Testis (tissue), 2 donors: ENCODE measurements at regions not wholly inside any gene's neighbourhood (a gene's known extent, or its start where the extent isn't known, plus 50 kb on each side); places are given as distances from the start of the nearest gene placed in this dataset.
A peak's percentile ranks its signal among the peaks of the same experiment; 100 is the strongest.

Source experiments
- DNase-seq: peaks from one replicate; pipeline ENCODE4 v3.0.0-alpha.2; 2019
- H3K27ac ChIP-seq, 2 donors: fragments of 200-600 bp; sonication (generic); one replicate each; pipeline ENCODE4 v1.5.1; 2019
- H3K27me3 ChIP-seq: fragments of 200-600 bp; sonication (generic); one replicate; pipeline ENCODE4 v1.5.1; 2019
- H3K36me3 ChIP-seq: fragments of 200-600 bp; sonication (generic); one replicate; pipeline ENCODE4 v1.5.1; 2017; ENCODE audit warnings: low read depth; ENCODE audit errors: missing control alignments
- H3K4me1 ChIP-seq: fragments of 200-600 bp; sonication (generic); one replicate; pipeline ENCODE4 v1.5.1; 2019
- H3K4me3 ChIP-seq, 2 donors: fragments of 200-600 bp; sonication (generic); one replicate each; pipeline ENCODE4 v1.5.1; 2017 to 2019
- H3K9me3 ChIP-seq: fragments of 200-600 bp; sonication (generic); one replicate; pipeline ENCODE4 v1.5.1; 2017
- POLR2A ChIP-seq: fragments of 450-650 bp; IDR thresholded peaks from one replicate; pipeline ENCODE4 v1.6.1; 2017; ENCODE audit warnings: antibody characterized with exemption, mild to moderate bottlenecking, moderate library complexity
- WGBS, 2 donors: methylation state at CpG; one replicate each; pipeline ENCODE4 v1.1.5; 2018; 5-methylcytosine and 5-hydroxymethylcytosine counted together
- intact Hi-C: fragments of 100-400 bp; cut with DNase I; formaldehyde crosslinking; loops from one replicate; pipeline ENCODE4 v1.15.1; 2023; ENCODE audit warnings: low total_unique reads
- TF ChIP-seq, protein P1 (sequence below), 3 experiments: fragments of 450-650 bp in 2 of 3; fragments of 200-600 bp in 1 of 3; sonication (generic) in 1 of 3; IDR thresholded peaks; one replicate each; pipeline ENCODE4 v1.5.1; 2016 to 2019; ENCODE audit warnings: antibody characterized with exemption in 3 of 3, mild to moderate bottlenecking in 2 of 3, moderate library complexity in 1 of 3

DNA sequence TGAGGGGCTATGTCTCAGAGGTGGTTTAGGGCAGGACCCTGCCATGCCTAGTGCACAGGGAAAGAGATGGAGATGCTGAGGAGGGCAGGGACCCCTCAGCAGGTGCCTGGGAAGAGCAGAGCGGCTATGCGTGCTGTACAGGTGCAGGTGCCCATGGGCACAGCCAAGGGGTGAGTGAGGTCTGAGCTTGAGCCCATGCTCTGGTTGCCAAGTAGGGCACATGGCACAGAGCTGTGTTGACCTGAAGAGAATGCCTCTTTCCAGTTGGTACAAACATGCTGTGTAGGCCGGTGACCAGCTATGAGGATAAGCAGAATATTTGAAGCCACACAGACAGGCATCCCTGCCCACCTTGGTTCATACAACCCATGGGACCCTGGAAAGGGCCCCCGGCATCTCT, 65.8 kb upstream of the NECTIN1 start:
- no peak overlapping the region for H3K27ac ChIP-seq
- no peaks in the 10 kb centered on the region for H3K36me3 ChIP-seq
- intact Hi-C loops, result no loop called here
- H3K4me1 ChIP-seq, result no peaks in the 10 kb centered on the region
- no peak for DNase-seq
- no peaks in the 10 kb centered on the region for H3K9me3 ChIP-seq
- TF ChIP-seq, protein P1, sequence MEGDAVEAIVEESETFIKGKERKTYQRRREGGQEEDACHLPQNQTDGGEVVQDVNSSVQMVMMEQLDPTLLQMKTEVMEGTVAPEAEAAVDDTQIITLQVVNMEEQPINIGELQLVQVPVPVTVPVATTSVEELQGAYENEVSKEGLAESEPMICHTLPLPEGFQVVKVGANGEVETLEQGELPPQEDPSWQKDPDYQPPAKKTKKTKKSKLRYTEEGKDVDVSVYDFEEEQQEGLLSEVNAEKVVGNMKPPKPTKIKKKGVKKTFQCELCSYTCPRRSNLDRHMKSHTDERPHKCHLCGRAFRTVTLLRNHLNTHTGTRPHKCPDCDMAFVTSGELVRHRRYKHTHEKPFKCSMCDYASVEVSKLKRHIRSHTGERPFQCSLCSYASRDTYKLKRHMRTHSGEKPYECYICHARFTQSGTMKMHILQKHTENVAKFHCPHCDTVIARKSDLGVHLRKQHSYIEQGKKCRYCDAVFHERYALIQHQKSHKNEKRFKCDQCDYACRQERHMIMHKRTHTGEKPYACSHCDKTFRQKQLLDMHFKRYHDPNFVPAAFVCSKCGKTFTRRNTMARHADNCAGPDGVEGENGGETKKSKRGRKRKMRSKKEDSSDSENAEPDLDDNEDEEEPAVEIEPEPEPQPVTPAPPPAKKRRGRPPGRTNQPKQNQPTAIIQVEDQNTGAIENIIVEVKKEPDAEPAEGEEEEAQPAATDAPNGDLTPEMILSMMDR (IDR thresholded peaks at IDR 0.05), result no peak
- no peak for TF ChIP-seq POLR2A
- H3K27me3 ChIP-seq, result no peaks in the 10 kb centered on the region
- WGBS, 2 donors, result 92 to 99% methylated on average over 4 of the region's 4 CpGs
- no peak overlapping the region for H3K4me3 ChIP-seq

DNA sequence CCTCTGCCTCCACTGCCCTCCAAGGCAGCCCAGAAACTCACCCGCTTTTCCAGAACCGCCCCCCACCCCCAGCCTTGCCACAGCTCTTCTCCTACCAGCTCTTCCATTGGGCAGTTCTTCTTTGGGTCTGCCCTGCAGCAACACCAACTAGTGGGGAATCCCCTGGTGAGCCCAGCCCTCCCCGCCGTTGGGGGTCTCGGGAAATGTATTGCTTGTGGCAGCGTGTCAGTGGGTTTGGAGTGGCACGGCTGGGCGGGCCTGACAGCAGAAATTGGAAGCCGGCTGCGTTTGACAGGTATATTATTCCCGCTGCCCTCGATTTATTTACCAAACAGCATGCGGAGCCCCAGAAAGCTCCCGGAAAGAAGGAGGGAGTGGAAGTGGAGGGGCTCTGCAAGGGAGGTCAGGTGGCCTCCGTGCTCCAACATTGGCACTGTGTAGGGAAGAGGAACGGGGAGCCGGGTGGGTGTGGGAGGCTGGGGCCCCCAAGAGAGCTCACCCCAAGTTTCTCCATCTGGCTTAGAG, 65.2 kb upstream of the NECTIN1 start:
- intact Hi-C loops, result no loop called here
- no peak overlapping the region for H3K4me3 ChIP-seq
- H3K27me3 ChIP-seq, result no peaks in the 10 kb centered on the region
- H3K4me1 ChIP-seq, result no peaks in the 10 kb centered on the region
- no peak for DNase-seq
- no peak for TF ChIP-seq POLR2A
- TF ChIP-seq, protein P1 (IDR thresholded peaks at IDR 0.05), result no peak
- no peaks in the 10 kb centered on the region for H3K9me3 ChIP-seq
- no peaks in the 10 kb centered on the region for H3K36me3 ChIP-seq
- 77 to 85% methylated on average over 17 of the region's 17 CpGs for WGBS, 2 donors
- no peak overlapping the region for H3K27ac ChIP-seq

GRCh38 chr11:119793335-119793984, 64.5 kb upstream of the NECTIN1 start:
- no peak for TF ChIP-seq POLR2A
- TF ChIP-seq, protein P1 (IDR thresholded peaks at IDR 0.05), result no peak
- intact Hi-C loops, result no loop called here
- Histone ChIP-seq H3K4me1 (no peaks in the 10 kb centered on the region), H3K36me3 (no peaks in the 10 kb centered on the region), H3K4me3 (no peak overlapping the region), H3K27ac (no peak overlapping the region), H3K9me3 (no peaks in the 10 kb centered on the region), H3K27me3 (no peaks in the 10 kb centered on the region)
- DNase-seq, result peak; percentile 32
- 80% methylated on average over 6 to 10 of the region's 10 CpGs for WGBS, 2 donors

DNA sequence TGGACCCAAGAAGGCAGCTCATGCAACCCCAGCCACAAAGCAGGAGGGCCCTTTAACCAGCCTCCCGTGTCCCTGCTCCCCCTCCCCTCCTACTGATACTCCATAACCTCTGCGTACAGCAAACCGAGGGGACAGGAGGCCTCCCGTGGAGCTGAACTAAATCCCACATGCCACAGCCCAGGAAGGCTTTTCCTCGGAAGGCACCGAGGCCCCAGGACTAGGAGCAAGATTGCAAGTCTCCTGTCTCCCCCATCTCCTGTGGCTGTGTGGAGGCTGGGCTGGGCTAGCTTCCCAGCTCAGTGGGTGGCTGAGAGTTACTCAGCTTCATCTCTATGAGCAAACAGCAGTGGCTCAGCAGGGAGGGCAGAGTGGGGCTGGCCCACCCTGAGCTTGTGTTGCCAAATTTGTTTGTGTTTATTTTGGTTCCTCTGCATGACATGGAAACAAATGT, 62.7 kb upstream of the NECTIN1 start:
- Histone ChIP-seq H3K9me3 (no peaks in the 10 kb centered on the region), H3K4me1 (no peaks in the 10 kb centered on the region), H3K27ac (no peak overlapping the region), H3K4me3 (no peak overlapping the region), H3K27me3 (no peaks in the 10 kb centered on the region), H3K36me3 (no peaks in the 10 kb centered on the region)
- TF ChIP-seq, protein P1 (IDR thresholded peaks at IDR 0.05), result no peak
- TF ChIP-seq POLR2A, result no peak
- intact Hi-C loops, result no loop called here
- 49 to 60% methylated on average over 3 to 6 of the region's 6 CpGs for WGBS, 2 donors
- DNase-seq, result peak; percentile 43

DNA sequence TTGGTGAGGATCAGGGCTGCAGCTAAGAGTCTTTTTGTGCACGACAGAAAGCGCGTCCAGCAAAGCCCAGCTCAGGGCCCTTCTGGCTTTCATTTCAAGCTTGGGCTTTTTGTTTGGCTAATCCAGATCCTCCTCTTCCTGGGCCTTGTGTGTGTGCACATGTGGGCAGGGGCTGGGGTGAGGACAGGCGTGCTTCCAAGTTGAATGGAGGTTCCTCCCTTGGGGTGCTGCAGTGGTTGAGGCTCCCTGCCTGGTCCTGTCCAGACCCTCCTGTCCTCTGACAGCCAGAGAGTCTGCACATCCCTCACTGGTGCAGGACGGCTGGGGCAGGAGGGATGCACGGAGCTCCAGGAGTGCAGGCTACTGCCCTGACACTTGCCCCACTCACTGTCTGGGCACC, 62.0 kb upstream of the NECTIN1 start:
- 70 to 72% methylated on average over 5 to 6 of the region's 6 CpGs for WGBS, 2 donors
- no peak overlapping the region for H3K4me3 ChIP-seq
- no peaks in the 10 kb centered on the region for H3K27me3 ChIP-seq
- no peaks in the 10 kb centered on the region for H3K36me3 ChIP-seq
- intact Hi-C loops, result no loop called here
- H3K9me3 ChIP-seq, result no peaks in the 10 kb centered on the region
- no peak for DNase-seq
- no peak overlapping the region for H3K27ac ChIP-seq
- no peak for TF ChIP-seq POLR2A
- TF ChIP-seq, protein P1 (IDR thresholded peaks at IDR 0.05), result no peak
- H3K4me1 ChIP-seq, result no peaks in the 10 kb centered on the region
